Inflammatory macrophage treated with lipopolysaccharide for 1 hour (primary cell): ENCODE measurements at regions not wholly inside any gene's neighbourhood (a gene's known extent, or its start where the extent isn't known, plus 50 kb on each side); places are given as distances from the start of the nearest gene placed in this dataset.

Experiments used
- DNase-seq, 2 donors: peaks; one replicate each; pipeline ENCODE4 v3.0.0-alpha.2; 2020 to 2022

DNA sequence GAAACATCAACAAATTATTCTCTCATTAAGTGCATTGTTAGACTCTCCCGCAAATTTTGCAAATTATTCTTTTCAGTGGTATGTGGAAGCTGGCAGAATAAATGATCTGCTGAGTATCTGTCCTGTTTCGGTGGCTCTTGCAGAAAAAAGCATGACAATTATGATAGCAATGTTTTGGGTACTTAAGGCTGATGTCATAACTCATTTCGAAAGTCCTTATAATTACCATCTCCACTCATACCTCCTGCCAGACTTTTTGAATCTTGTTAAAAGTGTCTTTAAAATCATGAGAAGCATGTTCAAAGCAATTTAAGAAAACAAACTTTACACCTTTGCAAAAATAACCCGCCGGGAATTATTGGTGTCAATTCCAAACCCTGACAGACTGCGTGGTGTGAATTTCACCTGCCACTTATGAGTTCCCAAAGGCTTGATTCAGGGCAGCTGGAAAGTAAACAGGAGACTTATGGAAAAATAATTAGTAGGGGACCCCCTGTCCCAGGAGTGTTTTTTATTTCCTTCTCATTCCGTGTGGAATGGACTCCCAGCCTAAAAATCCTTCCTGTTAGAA lies 87.6 kb upstream of the E2F3 start:
- DNase-seq, result no peak

DNA sequence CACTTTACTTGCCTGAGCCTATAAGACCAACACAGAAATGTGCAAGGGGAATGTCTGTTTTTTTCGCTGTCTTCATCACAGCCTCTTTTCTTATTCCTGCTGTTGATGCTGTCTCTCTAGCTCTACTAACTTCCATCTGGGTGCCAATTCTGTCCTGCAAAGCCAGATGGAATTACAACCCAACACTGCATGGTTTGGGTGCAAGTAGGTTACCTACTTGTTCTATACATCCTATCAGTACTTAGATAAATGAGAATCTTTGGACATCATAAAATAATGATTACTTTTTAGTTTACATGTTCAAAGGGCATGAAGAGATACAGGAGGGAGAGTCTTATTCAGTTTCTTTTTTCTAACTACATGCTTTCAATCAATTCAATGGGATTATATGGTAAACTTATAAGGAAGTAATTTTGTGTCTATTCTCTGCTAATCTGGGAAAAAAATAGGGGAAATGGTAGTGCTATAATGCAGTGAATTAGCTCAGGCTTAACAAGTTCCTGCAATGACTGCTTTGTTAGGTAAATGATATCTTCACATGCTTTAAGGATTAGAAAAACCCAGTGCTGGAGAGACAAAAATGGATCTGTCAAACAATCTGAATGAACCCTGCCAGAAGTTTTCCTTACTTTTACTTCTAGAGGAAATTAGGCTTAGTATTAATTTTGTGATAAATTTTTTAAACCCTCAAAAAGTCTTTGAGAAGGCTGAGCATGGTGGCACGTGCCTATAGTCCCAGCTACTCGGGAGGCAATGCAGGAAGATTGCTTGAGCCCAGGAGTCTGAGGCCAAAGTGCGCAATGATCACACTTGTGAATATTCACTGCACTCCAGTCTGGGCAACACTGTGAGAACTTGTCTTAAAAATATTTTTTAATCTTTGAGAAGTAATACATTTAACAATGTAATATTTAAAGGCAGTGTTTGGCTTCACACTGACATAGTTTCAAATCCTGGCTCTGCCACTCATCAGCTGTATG lies 86.5 kb upstream of the E2F3 start:
- peak in 1 of 2 donors; percentile 18 for DNase-seq

DNA sequence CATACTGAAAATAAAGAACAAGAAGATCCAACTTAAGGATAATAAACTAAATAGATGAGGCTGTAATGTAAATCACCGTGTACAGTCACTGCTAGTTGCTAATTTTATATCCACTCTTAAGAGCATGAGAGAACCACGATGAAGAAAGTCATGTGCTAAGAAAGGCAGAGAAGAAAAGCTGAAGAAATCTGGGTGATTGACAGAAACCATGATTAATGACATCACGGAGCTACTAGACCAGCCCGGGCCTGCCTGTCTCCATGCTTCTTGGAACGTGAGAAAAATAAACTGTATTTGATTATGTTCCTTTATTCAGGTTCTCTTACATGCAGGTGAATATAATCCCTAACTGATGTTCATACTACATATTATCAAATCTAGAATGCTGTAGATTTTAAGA lies 84.2 kb upstream of the E2F3 start:
- DNase-seq, result no peak

DNA sequence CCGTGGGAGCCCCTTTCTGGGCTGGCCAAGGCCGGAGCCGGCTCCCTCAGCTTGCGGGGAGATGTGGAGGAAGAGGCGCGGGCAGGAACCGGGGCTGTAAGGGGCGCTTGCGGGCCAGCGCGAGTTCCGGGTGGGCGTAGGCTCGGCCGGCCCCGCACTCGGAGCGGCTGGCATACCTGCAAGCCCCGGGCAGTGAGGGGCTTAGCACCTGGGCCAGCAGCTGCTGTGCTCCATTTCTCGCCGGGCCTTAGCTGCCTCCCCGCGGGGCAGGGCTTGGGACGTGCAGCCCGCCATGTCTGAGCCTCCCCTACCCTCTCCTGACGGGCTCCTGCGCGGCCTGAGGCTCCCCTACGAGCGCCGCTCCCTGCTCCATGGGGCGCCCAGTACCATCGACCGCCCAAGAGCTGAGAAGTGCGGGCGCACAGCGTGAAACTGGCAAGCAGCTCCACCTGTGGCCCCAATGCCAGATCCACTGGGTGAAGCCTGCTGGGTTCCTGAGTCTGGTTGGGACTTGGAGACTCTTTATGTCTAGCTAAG lies 82.8 kb upstream of the E2F3 start:
- DNase-seq, result no peak

DNA sequence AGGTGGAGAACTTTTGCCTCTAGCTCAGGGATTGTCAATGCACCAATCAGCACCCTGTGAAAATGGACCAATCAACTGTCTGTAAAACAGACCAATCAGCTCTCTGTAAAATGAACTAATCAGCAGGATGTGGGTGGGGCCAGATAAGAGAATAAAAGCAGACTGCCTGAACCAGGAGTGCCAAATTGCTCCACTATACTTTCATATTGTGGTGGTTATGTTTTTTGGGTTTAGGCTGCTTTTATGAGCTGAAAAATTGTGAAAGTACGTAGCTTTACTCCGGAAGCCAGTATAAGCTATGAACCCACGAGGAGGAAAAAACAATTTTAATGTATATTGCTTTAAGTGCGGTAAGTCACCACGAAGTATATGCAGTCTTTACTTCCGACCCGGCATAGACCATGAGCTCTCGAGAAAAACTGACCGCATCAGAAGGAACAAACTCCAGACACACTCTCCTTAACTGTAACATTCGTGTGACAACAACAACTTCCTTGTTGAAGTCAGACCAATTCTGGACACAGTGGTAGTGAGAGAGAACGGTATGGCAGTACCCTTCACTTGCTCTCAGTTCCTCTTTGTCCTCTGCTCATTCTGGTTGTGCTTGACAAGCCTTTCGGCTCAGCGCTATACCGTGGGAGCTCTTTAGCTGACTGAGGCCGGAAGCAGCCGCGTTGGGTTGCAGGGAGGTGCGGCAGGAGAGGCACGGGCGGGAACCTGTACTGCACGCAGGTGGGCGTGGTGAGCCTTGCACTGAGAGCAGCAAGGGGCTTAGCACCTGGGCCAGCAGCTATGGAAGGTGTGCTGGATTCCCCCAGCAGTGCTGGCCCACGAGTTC lies 81.9 kb upstream of the E2F3 start:
- peak; percentile 68 to 82 for DNase-seq

DNA sequence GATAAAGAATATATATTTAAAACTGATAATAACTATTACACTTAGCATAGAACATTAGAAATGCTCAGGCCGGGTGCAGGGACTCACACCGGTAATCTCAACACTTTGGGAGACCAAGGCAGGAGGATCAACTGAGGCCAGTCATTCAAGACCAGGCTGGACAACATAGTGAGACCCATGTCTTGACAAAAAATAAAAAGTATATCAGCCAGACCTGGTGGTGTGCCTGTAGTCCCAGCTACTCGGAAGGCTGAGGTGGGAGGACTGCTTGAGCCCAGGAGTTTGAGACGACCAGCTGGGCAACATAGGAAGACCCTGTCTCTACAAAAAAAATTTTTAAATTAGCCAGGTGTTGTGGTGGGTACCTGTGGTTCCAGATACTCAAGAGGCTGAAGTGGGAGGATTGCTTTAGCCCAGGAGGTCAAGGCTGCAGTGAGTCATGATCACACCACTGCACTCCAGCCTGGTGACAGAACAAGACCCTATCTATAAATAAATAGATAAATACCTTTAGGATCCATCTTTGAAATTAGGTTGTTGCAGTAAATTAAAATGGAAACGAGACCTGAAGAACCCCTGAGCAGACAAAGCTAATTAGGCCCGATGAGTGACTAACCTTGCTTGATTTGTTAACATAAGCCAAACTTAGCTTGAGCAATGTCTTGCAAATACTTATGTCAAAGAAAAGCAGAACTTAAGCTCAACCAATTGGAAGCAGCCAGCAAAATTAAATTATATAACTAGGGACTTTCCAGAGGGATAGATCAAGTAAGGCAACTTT lies 75.8 kb upstream of the E2F3 start:
- peak; percentile 84 to 90 for DNase-seq

DNA sequence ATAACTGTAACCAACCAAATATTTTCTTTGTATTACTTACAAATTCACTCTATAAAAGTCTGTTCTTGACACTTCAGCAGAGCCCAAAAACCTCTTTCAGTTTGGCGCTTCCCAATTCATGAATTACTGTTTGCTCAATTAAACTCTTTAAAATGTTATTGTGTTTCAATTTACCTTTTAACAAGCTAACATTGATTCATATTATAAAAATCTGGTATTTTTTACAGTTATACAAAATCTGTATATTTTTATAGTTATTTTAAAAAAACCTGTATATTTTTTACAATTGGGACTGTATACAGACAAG lies 75.3 kb upstream of the E2F3 start:
- no peak for DNase-seq

DNA sequence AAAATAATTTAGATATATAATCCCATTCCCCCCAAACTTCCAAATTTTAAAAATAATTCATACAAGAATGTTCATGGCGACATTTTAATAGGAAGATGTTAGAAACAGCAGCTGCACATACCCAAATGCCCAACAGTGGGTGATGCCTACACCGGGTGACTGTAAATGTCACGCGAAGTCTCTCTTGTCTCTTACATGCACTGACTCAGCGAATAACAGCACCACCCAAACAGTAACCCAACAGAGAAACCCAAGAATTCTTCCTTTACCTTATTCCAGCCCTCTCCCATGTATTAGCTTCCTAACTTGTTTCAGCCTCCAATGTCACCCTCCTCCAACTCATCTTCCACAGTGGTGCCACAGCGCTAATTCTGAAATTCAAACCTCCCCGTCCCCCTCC lies 74.5 kb upstream of the E2F3 start:
- no peak for DNase-seq

DNA sequence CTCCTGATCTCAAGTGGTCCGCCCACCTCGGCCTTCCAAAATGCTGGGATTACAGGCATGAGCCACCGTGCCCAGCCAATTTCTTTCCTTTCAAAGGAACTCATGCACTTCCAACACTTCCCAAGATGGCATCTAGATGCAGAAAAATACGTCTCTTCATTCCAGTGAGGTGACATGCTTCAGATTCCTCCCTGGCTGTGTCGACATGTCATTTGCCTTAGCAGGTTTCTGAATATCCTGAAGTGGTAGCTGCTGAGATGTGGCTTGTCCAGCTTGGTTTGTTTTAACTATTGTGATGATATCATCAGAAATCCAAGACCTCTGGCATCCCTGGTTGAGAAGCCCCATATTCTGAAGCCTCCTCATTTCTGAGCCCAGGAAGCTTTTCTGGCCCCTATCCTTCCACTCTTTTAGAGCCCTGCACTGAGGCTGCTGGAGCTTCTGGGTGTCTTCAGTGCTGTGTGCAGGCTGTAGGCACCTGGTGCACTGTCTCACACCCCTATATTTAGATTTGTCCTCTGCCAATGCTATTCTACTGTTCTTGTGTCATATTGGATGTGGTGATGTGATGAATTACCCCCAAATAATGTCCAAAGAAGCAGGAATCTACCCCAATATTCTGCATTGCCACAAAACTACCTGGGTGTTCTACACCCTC lies 73.3 kb upstream of the E2F3 start:
- no peak for DNase-seq

DNA sequence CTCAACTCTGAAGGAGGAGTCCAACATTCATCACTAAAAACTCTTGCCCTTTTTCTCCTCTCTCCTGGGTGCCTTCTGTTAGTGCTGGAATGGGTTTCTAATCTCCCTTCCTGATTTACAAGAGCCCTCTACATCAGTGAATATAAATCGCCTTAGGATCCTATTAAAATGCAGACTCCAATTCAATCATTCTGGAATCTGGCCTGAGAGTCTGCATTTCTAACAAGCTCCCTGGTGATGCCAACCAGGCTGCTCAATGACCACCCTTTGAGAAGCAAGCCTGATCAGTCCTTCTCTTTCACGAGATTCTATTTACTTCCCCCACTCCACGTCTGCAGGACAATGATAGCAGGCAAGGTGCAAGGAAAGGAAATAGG lies 72.8 kb upstream of the E2F3 start:
- no peak for DNase-seq

DNA sequence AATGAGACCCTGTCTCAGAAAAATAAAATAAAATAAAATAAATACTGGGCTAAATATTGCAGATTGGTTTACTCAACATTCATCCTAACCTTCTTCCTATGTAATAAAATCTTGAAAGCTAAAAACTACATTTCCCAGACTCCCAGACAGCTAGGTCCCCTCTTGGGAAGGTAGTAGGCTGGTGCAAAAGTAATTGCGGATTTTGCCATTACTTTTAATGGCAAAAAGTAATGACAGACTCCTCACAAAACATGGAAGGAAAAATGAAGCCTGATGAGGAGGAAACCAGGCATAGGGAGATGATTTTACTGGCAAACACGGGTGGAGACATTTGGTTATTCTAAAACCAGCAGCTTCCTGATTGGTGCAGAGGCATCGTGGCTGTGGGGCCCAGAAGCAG lies 70.6 kb upstream of the E2F3 start:
- no peak for DNase-seq

DNA sequence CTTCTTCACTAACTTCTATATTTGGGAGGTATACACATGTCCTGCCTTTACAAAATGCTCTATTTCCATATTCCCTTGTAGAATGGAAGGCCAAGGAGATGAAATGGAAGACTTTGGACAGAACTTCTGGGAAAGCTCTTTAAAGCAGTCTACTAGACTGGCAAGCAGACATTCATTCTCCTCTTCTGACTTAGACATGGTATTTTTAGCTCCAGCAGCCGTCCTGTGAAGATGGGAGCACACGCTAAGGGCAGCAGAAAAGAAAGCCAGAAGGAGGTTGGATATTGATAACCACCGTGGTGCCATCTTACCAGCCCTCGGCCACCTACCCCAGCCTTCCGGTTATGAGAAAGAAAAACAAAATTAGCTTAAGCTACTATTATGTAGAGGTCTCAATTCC lies 70.1 kb upstream of the E2F3 start:
- no peak for DNase-seq

DNA sequence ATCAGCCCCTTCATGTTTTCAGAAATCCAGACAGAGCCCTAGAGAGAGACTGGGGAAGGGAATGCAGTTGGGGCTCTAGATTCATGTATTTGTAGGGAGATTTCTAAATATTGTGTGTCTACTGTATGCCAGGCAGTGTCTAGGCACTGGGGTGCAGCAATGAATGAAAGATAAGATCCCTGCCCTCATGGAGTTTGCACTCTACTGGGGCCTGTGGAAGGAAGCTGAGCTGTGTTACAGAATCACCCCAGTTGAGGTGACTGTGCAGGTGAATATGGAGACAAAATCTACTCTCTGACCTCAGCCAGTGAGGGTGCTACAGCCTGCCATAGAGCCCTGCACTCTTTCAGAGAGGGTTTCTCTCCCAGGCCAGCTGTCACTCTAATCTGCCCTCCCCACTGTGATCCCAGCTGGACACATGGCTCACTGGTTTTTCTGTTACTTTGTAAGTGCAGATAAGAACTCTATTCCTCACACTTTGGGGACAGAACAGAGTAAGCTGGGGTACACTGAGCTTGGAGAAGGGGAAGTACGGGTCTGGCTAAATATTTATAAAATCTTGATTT lies 69.2 kb upstream of the E2F3 start:
- no peak for DNase-seq

DNA sequence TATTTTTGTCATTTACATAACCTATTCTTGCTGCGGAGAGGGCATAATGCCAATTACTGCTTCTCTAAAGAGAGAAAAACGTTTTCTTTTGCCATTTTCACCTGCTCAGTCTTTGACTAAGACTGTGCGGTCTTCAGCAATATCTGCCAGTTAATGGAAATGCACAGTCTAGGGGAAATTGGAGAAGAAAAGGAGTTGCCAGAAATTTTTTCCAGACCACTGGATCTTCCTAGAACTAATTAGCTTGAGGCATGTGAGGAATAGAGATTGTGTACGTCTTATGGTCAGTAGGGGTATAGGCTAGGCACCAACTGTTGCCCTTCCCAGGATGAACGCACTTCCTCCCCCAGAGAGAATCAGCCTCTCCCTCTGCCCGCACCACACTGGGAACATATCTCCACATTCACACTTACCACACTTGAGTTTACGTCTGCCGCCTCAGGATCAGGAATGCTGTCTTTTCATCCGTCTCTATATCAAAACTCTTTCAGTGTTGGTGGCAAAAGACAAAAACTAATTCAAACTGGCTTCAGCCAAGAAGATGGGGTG lies 67.9 kb upstream of the E2F3 start:
- no peak for DNase-seq

DNA sequence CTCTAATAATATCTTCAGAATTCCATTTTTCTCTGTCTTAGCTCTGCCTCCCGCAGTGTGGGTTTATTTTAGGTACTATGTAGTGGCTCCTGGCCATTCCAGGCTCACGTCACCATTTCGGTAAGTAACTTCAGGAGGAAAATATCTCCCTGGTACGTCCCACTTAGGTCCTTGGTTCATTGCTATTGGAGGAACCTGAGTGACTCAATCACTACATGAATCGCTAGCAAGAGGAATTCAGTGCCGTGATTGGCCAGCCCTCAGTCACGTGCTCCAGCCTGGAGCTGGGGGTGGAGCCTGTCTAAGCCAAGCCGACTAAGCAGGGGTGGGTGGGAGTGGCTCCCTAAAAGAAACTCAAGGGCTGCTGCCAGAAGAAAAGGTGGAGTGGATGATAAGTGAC lies 67.3 kb upstream of the E2F3 start:
- DNase-seq, result no peak

DNA sequence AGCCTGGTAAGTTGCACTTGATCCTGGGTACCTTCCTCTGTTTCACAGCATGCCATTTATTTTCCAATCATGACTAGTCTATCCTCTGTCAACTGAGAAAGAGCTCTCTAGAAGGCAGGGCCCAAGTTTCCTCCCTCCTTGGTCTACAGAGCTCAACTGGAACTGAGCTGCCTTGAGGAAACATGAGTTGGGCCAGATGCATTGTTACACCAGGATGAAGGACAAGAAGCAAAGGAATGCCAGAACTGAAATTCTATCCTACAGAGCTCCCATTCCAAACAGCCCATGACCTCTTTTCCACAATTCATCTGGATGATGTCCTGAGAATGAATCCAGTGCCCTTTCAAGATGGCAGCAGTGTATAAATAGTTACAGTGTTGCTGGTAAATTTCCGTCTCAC lies 66.7 kb upstream of the E2F3 start:
- DNase-seq, result no peak

DNA sequence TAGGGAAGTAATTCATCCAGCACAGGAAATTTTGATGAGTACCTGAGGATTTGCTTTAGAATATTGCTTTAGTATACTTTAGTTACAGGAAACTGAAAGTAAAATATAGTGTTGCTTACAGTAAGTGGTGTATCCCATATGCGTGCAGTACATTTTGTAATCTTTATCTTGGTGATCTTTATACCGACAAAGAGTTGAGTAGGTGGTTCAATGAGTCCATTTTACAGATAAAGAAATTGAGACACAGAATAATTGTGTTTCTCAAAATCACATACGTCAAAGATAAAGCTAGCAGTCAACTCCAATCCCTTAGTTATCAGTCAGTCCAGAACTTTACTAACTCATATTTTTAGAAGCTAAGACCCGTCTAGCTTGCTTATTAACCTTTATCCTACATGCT lies 65.8 kb upstream of the E2F3 start:
- peak in 1 of 2 donors; percentile 17 for DNase-seq

DNA sequence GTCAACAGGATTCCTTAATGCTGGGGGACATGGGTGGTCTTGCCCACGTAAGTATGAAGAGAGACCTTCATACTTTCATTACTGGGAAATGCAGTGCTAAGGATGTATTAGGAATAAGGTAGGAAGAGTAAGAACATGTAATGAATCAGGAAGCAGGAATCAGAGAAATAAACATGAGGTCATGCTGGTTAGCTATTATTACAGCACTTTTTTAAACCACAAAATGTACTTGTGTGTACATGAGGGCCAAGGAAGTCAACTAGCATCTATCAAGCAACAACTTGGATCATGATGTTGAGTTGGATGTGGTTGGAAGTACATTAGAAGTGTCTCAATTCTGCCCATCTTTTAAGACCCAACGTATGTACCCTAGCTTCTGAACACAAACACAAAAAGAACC lies 63.5 kb upstream of the E2F3 start:
- no peak for DNase-seq

DNA sequence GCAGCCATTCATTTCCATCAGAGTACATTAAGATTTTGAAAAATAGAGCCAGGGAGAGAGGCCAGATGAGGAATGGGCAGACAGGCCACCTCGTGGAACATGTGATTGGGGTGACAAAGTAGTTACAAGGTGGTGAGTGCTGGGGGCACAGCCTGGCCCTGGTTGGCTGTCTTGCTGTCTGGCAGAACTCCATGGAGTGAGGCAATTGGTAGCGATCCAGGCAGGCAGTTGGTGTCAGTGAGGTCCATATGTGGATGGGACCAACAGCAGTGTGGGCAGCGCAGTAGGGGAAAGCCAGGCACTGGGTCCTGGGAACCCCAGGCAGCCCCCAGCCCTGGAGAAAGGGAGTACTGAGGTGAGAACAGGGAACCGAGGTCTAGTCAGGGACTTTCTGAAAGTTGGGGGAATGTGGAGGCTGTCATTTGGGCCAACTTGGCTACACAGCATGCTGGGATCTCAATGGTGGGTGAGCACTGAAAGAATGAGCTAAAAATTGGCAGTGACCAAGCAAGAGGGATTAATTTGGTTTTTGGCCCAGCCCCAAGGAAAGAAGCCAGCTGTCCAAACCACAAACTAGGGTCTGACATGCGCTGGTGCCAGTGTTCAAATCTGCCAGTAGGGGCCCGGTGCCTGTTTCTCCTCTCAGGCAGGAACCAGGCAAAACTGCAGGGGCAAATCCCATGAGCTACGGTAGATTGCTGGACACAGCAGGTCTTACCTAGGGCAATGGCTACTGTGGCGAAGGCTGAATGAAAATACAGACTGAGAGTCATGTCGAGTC lies 61.4 kb upstream of the E2F3 start:
- no peak for DNase-seq

DNA sequence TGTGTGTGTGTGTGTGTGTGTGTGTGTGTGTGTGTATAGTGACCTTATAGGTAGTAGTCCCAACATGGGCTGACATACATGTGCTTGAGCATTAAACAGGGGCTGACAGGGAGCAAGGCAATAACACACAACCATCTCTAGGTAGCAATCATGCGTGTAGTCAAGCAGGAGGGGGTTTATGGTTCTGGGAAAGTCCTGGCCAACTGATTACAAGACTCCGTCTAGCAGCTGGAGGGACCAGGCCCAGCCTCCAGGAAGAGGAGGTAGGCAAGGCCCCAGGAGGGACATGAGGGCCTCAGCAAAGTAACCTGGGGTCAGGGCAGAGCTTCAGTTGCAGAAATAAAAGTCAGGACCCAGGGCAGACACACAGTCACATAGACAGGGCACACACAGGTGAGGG lies 60.6 kb upstream of the E2F3 start:
- no peak for DNase-seq

DNA sequence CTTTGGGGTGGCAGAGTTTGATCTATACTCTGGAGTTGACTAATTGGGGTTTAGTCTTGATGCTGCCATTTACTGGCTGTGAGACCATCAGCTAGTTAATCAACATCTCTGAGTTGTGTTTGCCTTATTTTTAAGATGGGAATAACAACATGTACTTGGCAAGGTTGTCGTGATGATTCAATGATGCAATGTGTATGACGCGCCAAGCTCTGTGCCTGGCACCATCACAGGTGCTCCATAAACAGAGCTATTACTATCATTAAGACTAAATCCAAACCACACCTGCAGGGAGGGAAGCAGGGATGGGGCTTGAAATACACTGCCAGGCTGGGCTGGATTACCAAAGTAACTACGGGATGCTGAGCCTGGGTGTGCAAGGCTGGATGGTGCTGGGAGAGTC lies 60.1 kb upstream of the E2F3 start:
- no peak for DNase-seq
